ENCODE measurements at regions not wholly inside any gene's neighbourhood (a gene's known extent, or its start where the extent isn't known, plus 50 kb on each side); places are given as distances from the start of the nearest gene placed in this dataset.
"Not testable (repeated sequence)": the region's sequence is repeated elsewhere in the genome, so short reads cannot be mapped to it uniquely, and the experiment has no call there.

GRCh38 chrX:84865113-84865512 lies 138.6 kb upstream of the APOOL start:
- peak; percentile 37 for DNase-seq

GRCh38 chrX:84870281-84870680 lies 133.4 kb upstream of the APOOL start:
- not testable (repeated sequence) for DNase-seq

- DNase-seq, result peak; percentile 44
These were observed 131.4 kb upstream of the APOOL start for GRCh38 chrX:84872160-84872771.

- no peak for DNase-seq
These were observed 130.5 kb upstream of the APOOL start for GRCh38 chrX:84873176-84873575.

GRCh38 chrX:84876876-84877275 lies 126.8 kb upstream of the APOOL start:
- DNase-seq, result peak; percentile 29

GRCh38 chrX:84893897-84894296 lies 109.8 kb upstream of the APOOL start:
- no peak for DNase-seq

GRCh38 chrX:84907324-84907968 lies 96.2 kb upstream of the APOOL start:
- peak; percentile 0 for DNase-seq

- DNase-seq, result no peak
These were observed 94.5 kb upstream of the APOOL start for GRCh38 chrX:84909151-84909550.

GRCh38 chrX:84924624-84925023 lies 79.1 kb upstream of the APOOL start:
- DNase-seq, result no peak

- no peak for DNase-seq
These were observed 70.9 kb upstream of the APOOL start for GRCh38 chrX:84932814-84933213.

GRCh38 chrX:84933956-84934556 lies 69.6 kb upstream of the APOOL start:
- DNase-seq, result no peak
